HL-60 (cell line): ENCODE measurements at regions not wholly inside any gene's neighbourhood (a gene's known extent, or its start where the extent isn't known, plus 50 kb on each side); places are given as distances from the start of the nearest gene placed in this dataset.

ENCODE experiments used
- DNase-seq, 2 experiments: peaks; one replicate each; pipeline ENCODE4 v3.0.0-alpha.2; 2010 to 2020; ENCODE audit warnings: low read depth in 1 of 2, low spot score in 1 of 2
- H3K27ac ChIP-seq: fragments of 250-450 bp; sonication (Bioruptor Pico); replicated peaks from 2 replicates; pipeline ENCODE4 v1.5.1; 2020; ENCODE audit warnings: mild to moderate bottlenecking, moderate library complexity
- H3K27me3 ChIP-seq: fragments of 250-450 bp; sonication (Bioruptor Pico); 2 replicates; pipeline ENCODE4 v1.5.1; 2021; ENCODE audit warnings: mild to moderate bottlenecking, moderate library complexity; ENCODE audit not compliant: insufficient read depth, poor library complexity, severe bottlenecking
- H3K4me3 ChIP-seq: replicated peaks from 2 replicates; pipeline ENCODE4 v1.5.1; 2011; ENCODE audit warnings: mild to moderate bottlenecking, control low read depth, low read length; ENCODE audit not compliant: insufficient read depth
- CTCF ChIP-seq: IDR thresholded peaks from one replicate; pipeline ENCODE4 v1.5.1; 2011; ENCODE audit warnings: low read length, control low read depth, inconsistent platforms; ENCODE audit not compliant: insufficient read depth
- GABPA ChIP-seq: IDR thresholded peaks from 2 replicates; pipeline ENCODE4 v1.6.1; 2012; ENCODE audit warnings: low read depth
- POLR2AphosphoS5 ChIP-seq: IDR thresholded peaks from 2 replicates; pipeline ENCODE4 v1.6.1; 2012; ENCODE audit warnings: low read depth
- REST ChIP-seq: IDR thresholded peaks from 2 replicates; pipeline ENCODE4 v1.6.1; 2012; ENCODE audit warnings: low read depth; ENCODE audit not compliant: insufficient replicate concordance
- SPI1 ChIP-seq: IDR thresholded peaks from 2 replicates; pipeline ENCODE4 v1.6.1; 2012; ENCODE audit warnings: low read depth, mild to moderate bottlenecking, borderline replicate concordance

GRCh38 chr21:27079636-27080240 is 112.8 kb upstream of the ADAMTS5 start:
- H3K4me3 ChIP-seq, result no peak overlapping the region
- no peak for DNase-seq
- H3K27me3 ChIP-seq, result no peaks in the 10 kb centered on the region
- TF ChIP-seq GABPA (no peak), REST (no peak), POLR2AphosphoS5 (no peak), SPI1 (no peak), CTCF (no peak)
- no peak overlapping the region for H3K27ac ChIP-seq

- no peak overlapping the region for H3K4me3 ChIP-seq
- no peaks in the 10 kb centered on the region for H3K27me3 ChIP-seq
- H3K27ac ChIP-seq, result no peak overlapping the region
- no peak for DNase-seq
- TF ChIP-seq GABPA (no peak), POLR2AphosphoS5 (no peak), SPI1 (no peak), CTCF (no peak), REST (no peak)
Observed at GRCh38 chr21:27078915-27079314, 112.0 kb upstream of the ADAMTS5 start.

GRCh38 chr21:27077501-27077900 is 110.6 kb upstream of the ADAMTS5 start:
- Histone ChIP-seq H3K27ac (no peak overlapping the region), H3K27me3 (no peaks in the 10 kb centered on the region), H3K4me3 (no peak overlapping the region)
- no peak for DNase-seq
- TF ChIP-seq REST, result no peak
- no peak for TF ChIP-seq GABPA
- no peak for TF ChIP-seq POLR2AphosphoS5
- TF ChIP-seq CTCF, result no peak
